ENCODE measurements at regions not wholly inside any gene's neighbourhood (a gene's known extent, or its start where the extent isn't known, plus 50 kb on each side); places are given as distances from the start of the nearest gene placed in this dataset.

DNA sequence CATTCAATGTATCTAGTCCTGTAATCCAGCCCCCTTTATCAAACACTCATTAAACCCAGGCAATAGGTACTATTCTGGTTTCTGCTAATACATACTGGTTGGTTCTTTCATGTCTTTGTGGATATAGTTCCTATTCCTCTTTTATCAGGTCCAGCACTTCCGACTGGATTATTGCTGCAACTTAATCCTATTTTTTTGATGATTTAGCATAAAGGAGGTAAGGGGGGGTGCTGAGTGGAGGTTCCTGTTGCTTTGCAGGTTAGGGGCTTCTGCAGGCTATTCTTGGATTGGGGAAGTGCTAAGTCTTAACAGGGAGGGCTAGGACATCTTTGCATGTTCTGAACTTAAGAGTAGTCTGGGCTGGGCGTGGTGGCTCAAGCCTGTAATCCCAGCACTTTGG lies 377.7 kb downstream of the FGF10 start:
- Histone ChIP-seq H3K4me3 (ENCODE audit: control insufficient read depth in 2 of 3, extremely low read depth in 1 of 3, insufficient read depth in 2 of 3, low read depth in 1 of 3, low read length in 3 of 3) (no peak overlapping the region), H3K27ac (ENCODE audit: control insufficient read depth, insufficient read depth, low read length) (no peak overlapping the region), H3K27me3 (ENCODE audit: control insufficient read depth, extremely low read depth, insufficient read depth, low read length) (no peaks in the 10 kb centered on the region), H3K36me3 (ENCODE audit: control insufficient read depth in 2 of 2, extremely low read depth in 1 of 2, insufficient read depth in 2 of 2, low read length in 2 of 2) (no peaks in the 10 kb centered on the region), H3K4me2 (ENCODE audit: control insufficient read depth, extremely low read depth, insufficient read depth, low read depth, low read length) (no peak overlapping the region), H2AFZ (ENCODE audit: control insufficient read depth, low read length) (no peak overlapping the region), H3K9me3 (ENCODE audit: control insufficient read depth, low read depth, low read length) (no peaks in the 10 kb centered on the region), H3K4me1 (ENCODE audit: control insufficient read depth, extremely low read depth, insufficient read depth, low read length) (no peaks in the 10 kb centered on the region), H4K20me1 (ENCODE audit: control insufficient read depth, extremely low read depth, insufficient read depth, low read length) (no peaks in the 10 kb centered on the region), H3K9me1 (ENCODE audit: control insufficient read depth, extremely low read depth, insufficient read depth, low read length) (no peaks in the 10 kb centered on the region), H3K79me2 (ENCODE audit: control insufficient read depth, insufficient read depth, low read length) (no peaks in the 10 kb centered on the region), H3K9ac (ENCODE audit: control insufficient read depth, extremely low read depth, insufficient read depth, low read length) (no peak overlapping the region)
- dilution Hi-C loops (cut with MboI; ENCODE audit: extremely low pct_ligation_motif_present, low sequenced_read_pairs), result no loop called here
- TF ChIP-seq, protein P1, sequence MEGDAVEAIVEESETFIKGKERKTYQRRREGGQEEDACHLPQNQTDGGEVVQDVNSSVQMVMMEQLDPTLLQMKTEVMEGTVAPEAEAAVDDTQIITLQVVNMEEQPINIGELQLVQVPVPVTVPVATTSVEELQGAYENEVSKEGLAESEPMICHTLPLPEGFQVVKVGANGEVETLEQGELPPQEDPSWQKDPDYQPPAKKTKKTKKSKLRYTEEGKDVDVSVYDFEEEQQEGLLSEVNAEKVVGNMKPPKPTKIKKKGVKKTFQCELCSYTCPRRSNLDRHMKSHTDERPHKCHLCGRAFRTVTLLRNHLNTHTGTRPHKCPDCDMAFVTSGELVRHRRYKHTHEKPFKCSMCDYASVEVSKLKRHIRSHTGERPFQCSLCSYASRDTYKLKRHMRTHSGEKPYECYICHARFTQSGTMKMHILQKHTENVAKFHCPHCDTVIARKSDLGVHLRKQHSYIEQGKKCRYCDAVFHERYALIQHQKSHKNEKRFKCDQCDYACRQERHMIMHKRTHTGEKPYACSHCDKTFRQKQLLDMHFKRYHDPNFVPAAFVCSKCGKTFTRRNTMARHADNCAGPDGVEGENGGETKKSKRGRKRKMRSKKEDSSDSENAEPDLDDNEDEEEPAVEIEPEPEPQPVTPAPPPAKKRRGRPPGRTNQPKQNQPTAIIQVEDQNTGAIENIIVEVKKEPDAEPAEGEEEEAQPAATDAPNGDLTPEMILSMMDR (optimal IDR thresholded peaks at IDR 0.05 in 1 of 3, IDR thresholded peaks at IDR 0.05 in 1 of 3, conservative IDR thresholded peaks at IDR 0.05 in 1 of 3; ENCODE audit: extremely low read depth in 1 of 3, insufficient read depth in 2 of 3, low read length in 3 of 3), result no peak
- no peak for TF ChIP-seq EZH2 (IDR thresholded peaks at IDR 0.05; ENCODE audit: low read length)
- FAIRE-seq (no peak), DNase-seq (ENCODE audit: low read depth, low spot score) (no peak)

DNA sequence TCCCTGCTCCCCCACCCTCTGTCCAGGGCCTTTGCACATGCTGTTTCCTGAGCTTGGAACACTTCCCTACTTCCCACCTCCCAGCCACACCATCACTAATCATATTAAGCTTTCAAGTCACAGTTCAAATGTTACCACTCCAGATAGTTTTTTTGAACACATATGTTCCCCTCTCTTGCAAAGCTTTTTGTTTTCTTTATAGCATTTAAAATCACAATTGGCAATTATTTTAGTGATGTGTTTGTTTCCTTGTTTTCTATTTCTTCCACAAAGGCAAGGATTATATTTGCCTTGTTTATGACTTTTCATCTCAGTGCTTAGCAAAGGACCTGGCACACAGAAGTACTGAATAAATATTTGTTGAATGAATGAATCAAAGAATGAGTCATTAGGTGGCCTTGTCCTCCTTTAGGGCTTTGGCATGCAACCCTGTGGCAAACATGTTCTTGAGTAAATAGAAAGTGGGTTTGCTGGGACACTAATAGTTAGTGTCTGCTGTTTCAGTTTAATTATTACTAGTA lies 386.8 kb downstream of the FGF10 start:
- no peaks in the 10 kb centered on the region for H3K36me3 ChIP-seq (ENCODE audit: control insufficient read depth in 2 of 2, extremely low read depth in 1 of 2, insufficient read depth in 2 of 2, low read length in 2 of 2)
- H3K9me1 ChIP-seq (ENCODE audit: control insufficient read depth, extremely low read depth, insufficient read depth, low read length), result no peaks in the 10 kb centered on the region
- no peaks in the 10 kb centered on the region for H3K9me3 ChIP-seq (ENCODE audit: control insufficient read depth, low read depth, low read length)
- no peak for DNase-seq (ENCODE audit: low read depth, low spot score)
- TF ChIP-seq, protein P1 (optimal IDR thresholded peaks at IDR 0.05 in 1 of 3, IDR thresholded peaks at IDR 0.05 in 1 of 3, conservative IDR thresholded peaks at IDR 0.05 in 1 of 3; ENCODE audit: extremely low read depth in 1 of 3, insufficient read depth in 2 of 3, low read length in 3 of 3), result no peak
- H3K4me2 ChIP-seq (ENCODE audit: control insufficient read depth, extremely low read depth, insufficient read depth, low read depth, low read length), result no peak overlapping the region
- dilution Hi-C loops (cut with MboI; ENCODE audit: extremely low pct_ligation_motif_present, low sequenced_read_pairs), result no loop called here
- no peak overlapping the region for H3K9ac ChIP-seq (ENCODE audit: control insufficient read depth, extremely low read depth, insufficient read depth, low read length)
- no peak overlapping the region for H3K27ac ChIP-seq (ENCODE audit: control insufficient read depth, insufficient read depth, low read length)
- H3K79me2 ChIP-seq (ENCODE audit: control insufficient read depth, insufficient read depth, low read length), result no peaks in the 10 kb centered on the region
- no peak overlapping the region for H2AFZ ChIP-seq (ENCODE audit: control insufficient read depth, low read length)
- no peaks in the 10 kb centered on the region for H4K20me1 ChIP-seq (ENCODE audit: control insufficient read depth, extremely low read depth, insufficient read depth, low read length)
- no peaks in the 10 kb centered on the region for H3K27me3 ChIP-seq (ENCODE audit: control insufficient read depth, extremely low read depth, insufficient read depth, low read length)
- no peaks in the 10 kb centered on the region for H3K4me1 ChIP-seq (ENCODE audit: control insufficient read depth, extremely low read depth, insufficient read depth, low read length)
- FAIRE-seq, result no peak
- no peak overlapping the region for H3K4me3 ChIP-seq (ENCODE audit: control insufficient read depth in 2 of 3, extremely low read depth in 1 of 3, insufficient read depth in 2 of 3, low read depth in 1 of 3, low read length in 3 of 3)
